A673 (cell line): ENCODE measurements at regions not wholly inside any gene's neighbourhood (a gene's known extent, or its start where the extent isn't known, plus 50 kb on each side); places are given as distances from the start of the nearest gene placed in this dataset.
"Not testable (repeated sequence)": the region's sequence is repeated elsewhere in the genome, so short reads cannot be mapped to it uniquely, and the experiment has no call there.

ENCODE experiments used
- BruUV-seq: library from RNA; stranded (reverse); fragments of 400-500 nt; replicated peaks from 2 replicates; lab custom pipeline; 2021; lab: Mats Ljungman, UMichigan
- CTCF ChIA-PET: fragments of 300-600 bp; sonication (Branson Sonifier 250); formaldehyde crosslinking; loops from one replicate; lab custom pipeline; 2022; ENCODE audit warnings: antibody characterized with exemption; lab: Charles Lee
- POLR2A ChIA-PET: fragments of 300-600 bp; sonication (Branson Sonifier 250); formaldehyde crosslinking; loops from one replicate; lab custom pipeline; 2022; ENCODE audit warnings: antibody characterized with exemption; ENCODE audit not compliant: low non-redundant PET; lab: Charles Lee
- DNase-seq: peaks from one replicate; pipeline ENCODE4 v3.0.0-alpha.2; 2015; ENCODE audit warnings: low spot score
- H3K27ac ChIP-seq: fragments of 200-600 bp; sonication (generic); 2 replicates; pipeline ENCODE4 v1.5.1; 2016; ENCODE audit warnings: mixed run types, low read depth, mild to moderate bottlenecking, mixed read lengths, antibody characterized with exemption, low read length; ENCODE audit not compliant: poor library complexity, severe bottlenecking
- H3K27me3 ChIP-seq: fragments of 200-600 bp; sonication (generic); replicated peaks from 2 replicates; pipeline ENCODE4 v1.6.1; 2017; ENCODE audit warnings: mixed run types, low read depth, mild to moderate bottlenecking, mixed read lengths, antibody characterized with exemption, low read length; ENCODE audit not compliant: insufficient read depth, poor library complexity
- H3K36me3 ChIP-seq: fragments of 200-600 bp; sonication (generic); 2 replicates; pipeline ENCODE4 v1.6.1; 2016; ENCODE audit warnings: mixed run types, mild to moderate bottlenecking, mixed read lengths, antibody characterized with exemption, low read length; ENCODE audit not compliant: insufficient read depth, poor library complexity, severe bottlenecking
- H3K4me1 ChIP-seq: fragments of 200-600 bp; sonication (generic); 2 replicates; pipeline ENCODE4 v1.6.1; 2017; ENCODE audit warnings: mixed run types, mild to moderate bottlenecking, mixed read lengths, antibody characterized with exemption, low read length; ENCODE audit not compliant: insufficient read depth, poor library complexity, severe bottlenecking
- H3K4me3 ChIP-seq: fragments of 200-600 bp; sonication (generic); 2 replicates; pipeline ENCODE4 v1.5.1; 2016; ENCODE audit warnings: low read depth, mixed run types, mild to moderate bottlenecking, mixed read lengths, low read length; ENCODE audit not compliant: poor library complexity, severe bottlenecking
- H3K9me3 ChIP-seq: fragments of 200-600 bp; sonication (generic); 2 replicates; pipeline ENCODE4 v1.6.1; 2016; ENCODE audit warnings: mixed run types, low read depth, mild to moderate bottlenecking, mixed read lengths, antibody characterized with exemption, low read length; ENCODE audit not compliant: poor library complexity, severe bottlenecking
- EZH2 ChIP-seq: fragments of 200-600 bp; sonication (generic); IDR thresholded peaks from 2 replicates; pipeline ENCODE4 v1.6.1; 2017; ENCODE audit warnings: borderline replicate concordance, low read depth, mild to moderate bottlenecking, mixed read lengths, antibody characterized with exemption, low read length; ENCODE audit not compliant: poor library complexity, severe bottlenecking
- intact Hi-C: fragments of 100-400 bp; cut with micrococcal nuclease; formaldehyde crosslinking; loops from one replicate; pipeline ENCODE4 v1.10.0; 2022; ENCODE audit not compliant: unreplicated experiment
- TF ChIP-seq, protein P1 (sequence below): fragments of 300-800, 200-600 bp; sonication (generic); conservative IDR thresholded peaks from 2 replicates; pipeline ENCODE4 v1.5.1; 2017; ENCODE audit warnings: low read depth, mild to moderate bottlenecking, antibody characterized with exemption, low read length, moderate library complexity, mixed read lengths

DNA sequence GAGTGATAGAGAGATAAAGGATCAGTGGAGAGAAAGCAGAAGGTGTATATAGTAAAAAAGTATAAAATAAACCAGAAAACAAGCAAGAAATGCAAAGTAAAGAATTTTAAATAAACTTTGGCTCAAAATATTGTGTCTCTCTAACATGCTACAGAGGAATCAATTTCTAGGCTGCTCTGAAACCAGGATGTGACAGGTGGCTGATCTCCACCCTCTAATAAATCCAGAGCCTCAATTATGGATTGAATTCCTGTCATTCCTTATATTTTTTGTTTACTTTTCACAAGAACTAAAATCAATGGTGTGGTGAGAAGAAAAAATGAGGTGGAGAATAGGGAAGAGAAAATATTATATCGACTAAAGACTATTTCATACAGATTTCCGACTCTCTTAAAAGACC lies 965.1 kb upstream of the SEMA6A start:
- no peak overlapping the region for H3K4me3 ChIP-seq
- intact Hi-C loops, result no loop called here
- H3K27me3 ChIP-seq, result no peaks in the 10 kb centered on the region
- no peak for DNase-seq
- no peak overlapping the region for H3K27ac ChIP-seq
- no peaks in the 10 kb centered on the region for H3K36me3 ChIP-seq
- peaks cover 6% of the 10 kb centered on the region for H3K9me3 ChIP-seq
- no TSS peak for BruUV-seq
- no peaks in the 10 kb centered on the region for H3K4me1 ChIP-seq
- POLR2A ChIA-PET, result no interaction called here
- CTCF ChIA-PET, result no interaction called here
- no peak for TF ChIP-seq EZH2
- TF ChIP-seq, protein P1, sequence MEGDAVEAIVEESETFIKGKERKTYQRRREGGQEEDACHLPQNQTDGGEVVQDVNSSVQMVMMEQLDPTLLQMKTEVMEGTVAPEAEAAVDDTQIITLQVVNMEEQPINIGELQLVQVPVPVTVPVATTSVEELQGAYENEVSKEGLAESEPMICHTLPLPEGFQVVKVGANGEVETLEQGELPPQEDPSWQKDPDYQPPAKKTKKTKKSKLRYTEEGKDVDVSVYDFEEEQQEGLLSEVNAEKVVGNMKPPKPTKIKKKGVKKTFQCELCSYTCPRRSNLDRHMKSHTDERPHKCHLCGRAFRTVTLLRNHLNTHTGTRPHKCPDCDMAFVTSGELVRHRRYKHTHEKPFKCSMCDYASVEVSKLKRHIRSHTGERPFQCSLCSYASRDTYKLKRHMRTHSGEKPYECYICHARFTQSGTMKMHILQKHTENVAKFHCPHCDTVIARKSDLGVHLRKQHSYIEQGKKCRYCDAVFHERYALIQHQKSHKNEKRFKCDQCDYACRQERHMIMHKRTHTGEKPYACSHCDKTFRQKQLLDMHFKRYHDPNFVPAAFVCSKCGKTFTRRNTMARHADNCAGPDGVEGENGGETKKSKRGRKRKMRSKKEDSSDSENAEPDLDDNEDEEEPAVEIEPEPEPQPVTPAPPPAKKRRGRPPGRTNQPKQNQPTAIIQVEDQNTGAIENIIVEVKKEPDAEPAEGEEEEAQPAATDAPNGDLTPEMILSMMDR, result no peak

DNA sequence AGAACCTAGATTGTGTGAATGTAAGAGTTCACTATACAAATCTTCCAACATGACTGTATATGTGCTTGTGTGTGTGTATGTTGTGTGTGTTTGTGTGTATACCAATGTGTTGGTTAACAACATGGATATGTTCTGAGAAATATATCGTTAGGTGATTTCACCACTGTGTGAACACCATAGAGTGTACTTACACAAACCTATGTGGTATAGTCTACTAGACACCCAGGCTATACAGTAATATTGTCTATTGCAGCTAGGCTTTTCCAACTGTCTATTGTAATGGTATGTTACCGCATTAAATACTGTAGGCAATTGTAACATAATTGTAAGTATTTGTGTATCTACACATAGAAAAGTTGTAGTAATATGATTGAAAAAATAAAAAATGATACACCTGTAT lies 959.2 kb upstream of the SEMA6A start:
- no peak for DNase-seq
- H3K36me3 ChIP-seq, result no peaks in the 10 kb centered on the region
- intact Hi-C loops, result no loop called here
- no peak overlapping the region for H3K4me3 ChIP-seq
- TF ChIP-seq, protein P1, result no peak
- TF ChIP-seq EZH2, result no peak
- no peaks in the 10 kb centered on the region for H3K27me3 ChIP-seq
- no peak overlapping the region for H3K27ac ChIP-seq
- peaks cover 4% of the 10 kb centered on the region for H3K9me3 ChIP-seq
- H3K4me1 ChIP-seq, result no peaks in the 10 kb centered on the region
- CTCF ChIA-PET, result no interaction called here
- POLR2A ChIA-PET, result no interaction called here
- no TSS peak for BruUV-seq

DNA sequence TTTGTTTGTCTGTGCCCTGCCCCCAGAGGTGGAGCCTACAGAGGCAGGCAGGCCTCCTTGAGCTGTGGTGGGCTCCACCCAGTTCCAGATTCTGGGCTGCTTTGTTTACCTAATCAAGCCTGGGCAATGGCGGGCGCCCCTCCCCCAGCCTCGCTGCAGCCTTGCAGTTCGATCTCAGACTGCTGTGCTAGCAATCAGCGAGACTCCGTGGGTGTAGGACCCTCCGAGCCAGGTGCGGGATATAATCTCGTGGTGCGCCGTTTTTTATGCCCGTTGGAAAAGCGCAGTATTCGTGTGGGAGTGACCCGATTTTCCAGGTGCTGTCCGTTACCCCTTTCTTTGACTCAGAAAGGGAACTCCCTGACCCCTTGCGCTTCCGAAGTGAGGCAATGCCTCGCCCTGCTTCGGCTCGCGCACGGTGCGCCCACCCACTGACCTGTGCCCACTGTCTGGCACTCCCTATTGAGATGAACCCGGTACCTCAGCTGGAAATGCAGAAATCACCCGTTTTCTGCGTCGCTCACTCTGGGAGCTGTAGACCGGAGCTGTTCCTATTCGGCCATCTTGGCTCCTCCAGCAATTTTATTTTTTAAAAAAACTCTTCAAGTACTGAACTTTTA lies 958.5 kb upstream of the SEMA6A start:
- intact Hi-C loops, DNase-seq, H3K9me3 ChIP-seq, H3K4me1 ChIP-seq, POLR2A ChIA-PET, CTCF ChIA-PET, H3K4me3 ChIP-seq, H3K27ac ChIP-seq, H3K36me3 ChIP-seq, H3K27me3 ChIP-seq, BruUV-seq: not testable (repeated sequence)

DNA sequence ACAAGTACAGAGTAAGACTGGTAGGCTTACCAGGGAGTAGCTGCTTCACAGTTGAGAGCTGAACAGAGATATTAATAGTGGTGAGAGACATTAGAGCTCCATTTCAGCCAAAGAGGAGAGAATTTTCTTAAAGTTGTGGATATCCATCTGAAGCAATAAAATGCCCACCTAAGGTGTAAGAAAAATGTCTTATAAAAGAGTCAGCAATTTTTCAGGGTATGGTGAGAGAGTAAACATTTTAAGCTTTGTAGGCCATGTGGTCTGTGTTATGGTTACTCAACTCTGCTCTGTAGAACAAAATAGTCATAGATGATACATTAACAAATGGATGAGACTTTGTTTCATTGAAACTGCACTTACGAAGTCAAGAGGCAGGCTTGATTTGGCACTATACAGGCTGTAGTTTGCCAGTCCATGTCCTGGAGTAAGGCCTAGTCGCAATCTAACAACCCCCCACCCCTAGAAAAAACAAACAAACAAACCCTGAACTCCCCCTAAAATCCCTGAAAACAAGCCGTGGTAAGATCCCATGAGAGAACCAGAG lies 945.4 kb upstream of the SEMA6A start:
- H3K36me3 ChIP-seq, result no peaks in the 10 kb centered on the region
- no TSS peak for BruUV-seq

More for the DNA sequence above, 945.4 kb upstream of the SEMA6A start:
- Histone ChIP-seq H3K4me1 (no peaks in the 10 kb centered on the region), H3K27ac (no peak overlapping the region), H3K27me3 (no peaks in the 10 kb centered on the region), H3K4me3 (no peak overlapping the region), H3K9me3 (no peaks in the 10 kb centered on the region)
- POLR2A ChIA-PET, result no interaction called here
- intact Hi-C loops, result no loop called here
- CTCF ChIA-PET, result no interaction called here
- DNase-seq, result no peak
- TF ChIP-seq, protein P1, result no peak
- TF ChIP-seq EZH2, result no peak
